Mesendoderm (in vitro differentiated cells): ENCODE measurements at regions not wholly inside any gene's neighbourhood (a gene's known extent, or its start where the extent isn't known, plus 50 kb on each side); places are given as distances from the start of the nearest gene placed in this dataset.

Experiments used
- DNase-seq: peaks from one replicate; pipeline ENCODE4 v3.0.0; 2013
- H2AK5ac ChIP-seq: 2 replicates; pipeline ENCODE4 v1.6.1; 2013; ENCODE audit warnings: low read length, inconsistent platforms
- H2BK120ac ChIP-seq: 2 replicates; pipeline ENCODE4 v1.6.1; 2013; ENCODE audit warnings: low read depth, mild to moderate bottlenecking, low read length, moderate library complexity, mixed read lengths
- H2BK15ac ChIP-seq: replicated peaks from 2 replicates; pipeline ENCODE4 v1.6.1; 2013; ENCODE audit warnings: low read depth, mild to moderate bottlenecking, moderate library complexity
- H2BK5ac ChIP-seq: 2 replicates; pipeline ENCODE4 v1.6.1; 2013; ENCODE audit warnings: low read length, inconsistent platforms
- H3K18ac ChIP-seq: 2 replicates; pipeline ENCODE4 v1.6.1; 2013; ENCODE audit warnings: mild to moderate bottlenecking, low read length, mixed read lengths
- H3K23ac ChIP-seq: one replicate; pipeline ENCODE4 v1.6.1; 2013; ENCODE audit warnings: low read length
- H3K27ac ChIP-seq: 2 replicates; pipeline ENCODE4 v1.5.1; 2013; ENCODE audit warnings: low read depth, mild to moderate bottlenecking, inconsistent platforms, low read length, moderate library complexity
- H3K27me3 ChIP-seq: 2 replicates; pipeline ENCODE4 v1.6.1; 2013; ENCODE audit warnings: low read length, control low read depth, mild to moderate bottlenecking, inconsistent platforms; ENCODE audit not compliant: insufficient read depth, poor library complexity
- H3K36me3 ChIP-seq: 2 replicates; pipeline ENCODE4 v1.6.1; 2013; ENCODE audit warnings: low read length, inconsistent platforms; ENCODE audit not compliant: control insufficient read depth, insufficient read depth
- H3K4ac ChIP-seq: one replicate; pipeline ENCODE4 v1.6.1; 2013; ENCODE audit warnings: low read depth, mild to moderate bottlenecking, low read length, moderate library complexity
- H3K4me1 ChIP-seq: 2 replicates; pipeline ENCODE4 v1.6.1; 2013; ENCODE audit warnings: low read depth, low read length, inconsistent platforms; ENCODE audit not compliant: control insufficient read depth
- H3K4me2 ChIP-seq: 2 replicates; pipeline ENCODE4 v1.6.1; 2013; ENCODE audit warnings: low read length
- H3K4me3 ChIP-seq: 2 replicates; pipeline ENCODE4 v1.5.1; 2013; ENCODE audit warnings: mild to moderate bottlenecking, low read length
- H3K56ac ChIP-seq: one replicate; pipeline ENCODE4 v1.6.1; 2013; ENCODE audit warnings: low read length
- H3K79me1 ChIP-seq: 2 replicates; pipeline ENCODE4 v1.6.1; 2013; ENCODE audit warnings: low read length, inconsistent platforms
- H3K79me2 ChIP-seq: 2 replicates; pipeline ENCODE4 v1.6.1; 2013; ENCODE audit warnings: mild to moderate bottlenecking, low read length; ENCODE audit not compliant: control insufficient read depth, insufficient read depth
- H3K9ac ChIP-seq: 2 replicates; pipeline ENCODE4 v1.6.1; 2013; ENCODE audit warnings: low read length, inconsistent platforms
- H4K5ac ChIP-seq: one replicate; pipeline ENCODE4 v1.6.1; 2013; ENCODE audit warnings: low read length
- H4K8ac ChIP-seq: one replicate; pipeline ENCODE4 v1.6.1; 2013; ENCODE audit warnings: low read depth, mild to moderate bottlenecking, control low read depth, low read length, moderate library complexity
- WGBS: extraction: QIAGEN DNeasy Blood & Tissue Kit; methylation state at CpG from one replicate; pipeline ENCODE4 v1.1.7; 2013; ENCODE audit warnings: low lambda C conversion rate, missing lambda C conversion rate; ENCODE audit not compliant: insufficient coverage; ENCODE audit errors: extremely low coverage; 5-methylcytosine and 5-hydroxymethylcytosine counted together

DNA sequence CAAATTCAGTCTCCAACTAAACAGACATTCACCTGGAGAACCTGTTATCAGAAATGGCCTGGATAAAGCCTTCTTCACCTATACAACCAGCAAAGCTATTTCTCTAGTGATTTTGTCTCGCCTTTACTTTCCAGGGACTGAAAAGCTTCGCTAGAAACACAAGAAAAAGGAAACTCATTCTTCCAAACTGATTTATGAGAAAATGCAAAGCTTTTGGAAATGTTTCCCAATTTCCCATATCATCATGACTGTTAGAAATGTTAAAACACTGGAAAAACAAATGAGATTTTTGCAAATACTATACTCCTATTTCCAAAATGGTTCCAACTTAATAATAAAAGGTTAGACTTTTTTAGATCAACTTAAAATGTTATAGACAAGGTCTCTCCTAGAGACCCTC is 218.7 kb downstream of the PAX3 start:
- no peak overlapping the region for H2BK120ac ChIP-seq
- no peak overlapping the region for H2BK5ac ChIP-seq
- WGBS = no CpG with 5 or more reads among the region's 2 CpGs
- no peak overlapping the region for H4K8ac ChIP-seq
- no peak overlapping the region for H3K4me3 ChIP-seq
- no peak overlapping the region for H2AK5ac ChIP-seq
- no peaks in the 10 kb centered on the region for H3K79me1 ChIP-seq
- H3K56ac ChIP-seq = no peak overlapping the region
- H3K79me2 ChIP-seq = no peaks in the 10 kb centered on the region
- no peak overlapping the region for H3K23ac ChIP-seq
- no peak overlapping the region for H3K4ac ChIP-seq
- no peaks in the 10 kb centered on the region for H3K27me3 ChIP-seq
- DNase-seq = no peak
- H3K36me3 ChIP-seq = no peaks in the 10 kb centered on the region
- no peak overlapping the region for H4K5ac ChIP-seq
- no peak overlapping the region for H3K4me2 ChIP-seq
- H3K9ac ChIP-seq = no peak overlapping the region
- H3K27ac ChIP-seq = no peak overlapping the region
- no peak overlapping the region for H2BK15ac ChIP-seq
- no peak overlapping the region for H3K18ac ChIP-seq
- peaks cover 2% of the 10 kb centered on the region for H3K4me1 ChIP-seq

DNA sequence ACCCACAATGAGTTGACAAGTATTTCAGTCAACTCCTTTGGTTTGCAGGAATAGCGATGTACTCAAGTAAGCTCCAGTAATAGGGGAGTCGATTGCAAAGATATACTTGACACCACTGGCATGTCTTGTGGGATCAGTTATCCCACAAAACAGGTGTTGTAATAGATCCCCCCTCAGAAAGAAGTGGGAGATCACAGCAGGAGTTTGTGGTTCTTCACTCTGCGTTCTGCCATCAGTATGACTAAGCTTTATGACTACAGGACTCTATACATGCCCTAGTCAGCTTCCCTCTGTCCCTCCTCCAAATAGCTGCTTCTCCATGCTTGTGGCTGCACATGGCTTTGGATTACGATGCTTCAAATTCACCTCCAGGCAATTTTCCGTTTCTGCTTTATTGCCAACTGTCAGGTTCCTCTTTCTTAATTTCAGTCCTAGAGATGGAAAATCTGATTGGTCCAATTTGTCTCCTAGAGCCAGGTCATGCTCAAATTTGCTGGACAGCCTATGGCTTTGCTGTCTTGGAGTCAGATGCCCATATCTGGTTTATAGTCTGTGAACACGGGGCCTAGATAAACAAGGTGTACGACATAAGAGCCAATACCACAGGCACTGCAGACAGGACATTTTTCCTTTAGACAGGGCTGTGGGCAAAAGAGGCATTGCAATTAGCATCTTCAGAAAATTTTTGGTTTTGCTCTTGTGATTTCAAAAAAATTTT is 221.7 kb downstream of the PAX3 start:
- Histone ChIP-seq H2BK15ac (no peak overlapping the region), H2AK5ac (no peak overlapping the region), H3K18ac (no peak overlapping the region), H3K79me1 (no peaks in the 10 kb centered on the region), H3K4ac (no peak overlapping the region), H3K4me3 (no peak overlapping the region), H3K4me2 (no peak overlapping the region), H3K36me3 (no peaks in the 10 kb centered on the region), H3K79me2 (no peaks in the 10 kb centered on the region), H3K56ac (no peak overlapping the region), H4K5ac (no peak overlapping the region), H4K8ac (no peak overlapping the region), H3K23ac (no peak overlapping the region), H3K4me1 (peaks cover 5% of the 10 kb centered on the region), H3K27me3 (no peaks in the 10 kb centered on the region), H2BK120ac (no peak overlapping the region), H3K27ac (no peak overlapping the region), H2BK5ac (no peak overlapping the region), H3K9ac (no peak overlapping the region)
- no peak for DNase-seq
- WGBS = no CpG with 5 or more reads among the region's 7 CpGs

DNA sequence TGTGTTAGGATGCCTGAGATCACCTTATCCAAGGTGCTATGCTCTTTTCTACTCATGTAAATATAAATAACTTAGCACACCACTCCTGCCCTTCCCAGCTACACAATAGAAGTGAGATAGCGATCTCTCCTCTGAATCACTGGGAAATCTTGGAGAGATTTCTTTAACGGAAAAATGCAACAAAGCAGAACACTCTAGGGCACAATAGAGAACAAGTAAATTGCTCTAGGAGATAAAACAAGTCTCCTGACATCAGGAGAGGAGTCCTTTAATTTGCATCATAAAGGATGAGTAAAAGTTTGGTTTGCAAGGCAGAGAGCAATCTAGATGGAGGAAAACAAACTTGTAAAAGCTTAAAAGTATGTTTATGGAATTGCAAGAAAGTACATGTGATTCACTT is 224.1 kb downstream of the PAX3 start:
- H2AK5ac ChIP-seq = no peak overlapping the region
- no peak overlapping the region for H3K56ac ChIP-seq
- H3K79me2 ChIP-seq = no peaks in the 10 kb centered on the region
- H3K27me3 ChIP-seq = no peaks in the 10 kb centered on the region
- H2BK15ac ChIP-seq = no peak overlapping the region
- H3K9ac ChIP-seq = no peak overlapping the region
- H2BK5ac ChIP-seq = no peak overlapping the region
- no peaks in the 10 kb centered on the region for H3K79me1 ChIP-seq
- H3K23ac ChIP-seq = no peak overlapping the region
- WGBS = no CpG with 5 or more reads among the region's 2 CpGs
- H3K4me1 ChIP-seq = peaks cover 5% of the 10 kb centered on the region
- DNase-seq = peak; percentile 82
- H3K36me3 ChIP-seq = no peaks in the 10 kb centered on the region
- no peak overlapping the region for H3K4me2 ChIP-seq
- H3K4ac ChIP-seq = no peak overlapping the region
- H3K4me3 ChIP-seq = no peak overlapping the region
- no peak overlapping the region for H4K5ac ChIP-seq
- no peak overlapping the region for H3K27ac ChIP-seq
- H3K18ac ChIP-seq = no peak overlapping the region
- H4K8ac ChIP-seq = no peak overlapping the region
- H2BK120ac ChIP-seq = no peak overlapping the region

DNA sequence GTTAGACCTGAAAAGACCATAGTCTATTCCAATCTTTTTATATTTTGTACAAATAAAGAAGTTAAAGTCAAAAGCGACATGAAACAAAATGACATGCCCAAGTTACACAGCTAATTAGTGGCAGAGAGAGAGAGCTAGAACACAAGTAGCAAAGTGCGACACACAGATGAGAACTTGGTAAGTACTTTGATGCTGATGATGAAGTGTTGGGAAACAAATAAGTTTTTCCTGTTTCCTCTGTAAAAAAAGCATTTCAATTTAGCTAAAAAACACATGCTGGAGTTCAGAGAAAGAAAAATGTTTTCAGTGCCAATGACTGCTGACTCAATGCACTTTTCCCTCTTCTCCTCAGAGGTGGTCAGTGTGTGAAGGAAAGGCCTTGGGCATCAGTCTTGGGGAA is 226.9 kb downstream of the PAX3 start:
- Histone ChIP-seq H4K5ac (no peak overlapping the region), H3K56ac (no peak overlapping the region), H3K18ac (no peak overlapping the region), H3K23ac (no peak overlapping the region), H3K79me1 (no peaks in the 10 kb centered on the region), H3K27me3 (no peaks in the 10 kb centered on the region), H3K4me1 (peaks cover 5% of the 10 kb centered on the region), H3K27ac (no peak overlapping the region), H2BK15ac (no peak overlapping the region), H3K9ac (no peak overlapping the region), H2BK5ac (no peak overlapping the region), H3K4ac (no peak overlapping the region), H2AK5ac (no peak overlapping the region), H4K8ac (no peak overlapping the region), H3K36me3 (no peaks in the 10 kb centered on the region), H3K4me2 (no peak overlapping the region), H2BK120ac (no peak overlapping the region), H3K4me3 (no peak overlapping the region), H3K79me2 (no peaks in the 10 kb centered on the region)
- WGBS = no CpG with 5 or more reads among the region's 2 CpGs
- no peak for DNase-seq

DNA sequence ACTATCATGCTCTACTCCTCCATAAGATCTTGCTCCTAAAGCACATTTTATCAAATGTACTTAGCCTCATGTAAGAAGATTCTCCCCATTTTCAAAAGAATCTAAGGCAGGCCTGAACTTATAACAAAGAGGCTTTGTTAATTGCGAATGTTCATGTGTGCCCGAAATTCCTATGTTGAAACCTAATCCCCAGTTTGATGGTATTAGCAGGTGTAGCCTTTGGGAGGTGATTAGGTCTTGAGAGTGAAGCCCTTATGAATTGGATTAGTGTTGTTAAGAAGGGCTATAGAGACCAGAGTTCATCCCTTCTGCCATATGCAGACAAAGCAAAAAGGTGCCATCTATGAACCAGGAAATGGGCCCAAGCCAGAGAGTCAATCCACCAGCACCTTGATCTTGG is 234.5 kb downstream of the PAX3 start:
- Histone ChIP-seq H2BK120ac (no peak overlapping the region), H3K36me3 (no peaks in the 10 kb centered on the region), H3K9ac (no peak overlapping the region), H3K4ac (no peak overlapping the region), H3K23ac (no peak overlapping the region), H3K27ac (no peak overlapping the region), H3K79me2 (no peaks in the 10 kb centered on the region), H2AK5ac (no peak overlapping the region), H3K56ac (no peak overlapping the region), H2BK5ac (no peak overlapping the region), H4K8ac (no peak overlapping the region), H3K18ac (no peak overlapping the region), H4K5ac (no peak overlapping the region), H3K4me2 (no peak overlapping the region), H3K27me3 (no peaks in the 10 kb centered on the region), H3K79me1 (no peaks in the 10 kb centered on the region), H3K4me3 (no peak overlapping the region), H2BK15ac (no peak overlapping the region), H3K4me1 (no peaks in the 10 kb centered on the region)
- DNase-seq = no peak
- no CpG with 5 or more reads among the region's 2 CpGs for WGBS

DNA sequence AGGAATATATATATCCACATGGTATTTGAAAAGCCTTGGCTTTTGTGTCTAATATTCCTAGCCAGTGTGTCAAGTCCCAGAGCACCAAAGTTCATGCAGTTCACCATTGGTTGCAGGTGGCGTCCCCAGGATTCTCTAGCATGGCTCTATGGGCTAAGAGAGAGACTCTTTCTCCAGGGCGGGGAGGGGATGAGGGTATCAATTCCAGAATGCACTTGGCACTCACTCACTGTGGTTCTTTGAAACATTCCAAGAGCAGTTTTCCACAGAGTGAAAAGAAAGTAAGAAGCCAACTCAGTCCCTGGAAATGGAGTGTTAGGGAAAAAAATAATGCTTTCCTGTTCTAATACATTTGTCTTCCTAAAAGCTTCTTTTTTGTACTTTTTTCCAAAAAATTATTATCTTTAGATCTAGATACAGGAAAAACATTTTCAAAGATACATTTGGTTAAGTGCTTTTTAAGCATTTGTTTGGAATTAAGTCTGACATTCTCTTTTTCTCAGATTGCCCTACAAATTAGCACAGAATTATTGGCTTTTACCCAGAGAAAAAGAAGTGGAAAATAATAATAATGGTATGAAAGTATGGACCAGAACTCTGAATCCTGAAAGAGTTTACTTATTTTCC is 239.9 kb downstream of the PAX3 start:
- Histone ChIP-seq H3K56ac (no peak overlapping the region), H3K27me3 (peaks cover 2% of the 10 kb centered on the region), H2BK15ac (no peak overlapping the region), H3K27ac (no peak overlapping the region), H3K9ac (no peak overlapping the region), H3K79me1 (no peaks in the 10 kb centered on the region), H4K5ac (no peak overlapping the region), H2BK120ac (no peak overlapping the region), H3K36me3 (no peaks in the 10 kb centered on the region), H3K4me2 (no peak overlapping the region), H3K4ac (no peak overlapping the region), H3K79me2 (no peaks in the 10 kb centered on the region), H4K8ac (no peak overlapping the region), H3K23ac (no peak overlapping the region), H2AK5ac (no peak overlapping the region), H2BK5ac (no peak overlapping the region), H3K4me1 (no peaks in the 10 kb centered on the region), H3K4me3 (no peak overlapping the region), H3K18ac (no peak overlapping the region)
- DNase-seq = no peak
- no CpG with 5 or more reads among the region's 2 CpGs for WGBS
